HG03135 (cell line): ENCODE measurements at regions not wholly inside any gene's neighbourhood (a gene's known extent, or its start where the extent isn't known, plus 50 kb on each side); places are given as distances from the start of the nearest gene placed in this dataset.
"Not testable (repeated sequence)": the region's sequence is repeated elsewhere in the genome, so short reads cannot be mapped to it uniquely, and the experiment has no call there.

Experiments used
- ATAC-seq: cut with Tn5 transposase; IDR thresholded peaks from one replicate; pipeline ENCODE4 v1.9.1; 2021; ENCODE audit warnings: mild to moderate bottlenecking, moderate library complexity; ENCODE audit not compliant: unreplicated experiment

GRCh38 chr2:90029080-90029428, 1337.6 kb downstream of the RPIA start:
- not testable (repeated sequence) for ATAC-seq

GRCh38 chr2:90032269-90032668, 1340.8 kb downstream of the RPIA start:
- ATAC-seq = not testable (repeated sequence)

- ATAC-seq = not testable (repeated sequence)
Measured at GRCh38 chr2:90036335-90036734, 1344.9 kb downstream of the RPIA start.

GRCh38 chr2:90039093-90039492, 1347.6 kb downstream of the RPIA start:
- ATAC-seq = not testable (repeated sequence)

GRCh38 chr2:90047776-90048175, 1356.3 kb downstream of the RPIA start:
- ATAC-seq = not testable (repeated sequence)

- ATAC-seq = not testable (repeated sequence)
Measured at GRCh38 chr2:90052113-90052631, 1360.7 kb downstream of the RPIA start.

- ATAC-seq = no peak
Measured at GRCh38 chr2:90069290-90069894, 1377.9 kb downstream of the RPIA start.

- ATAC-seq = no peak
Measured at GRCh38 chr2:90076311-90076710, 1384.8 kb downstream of the RPIA start.

GRCh38 chr2:90077948-90078347, 1386.5 kb downstream of the RPIA start:
- no peak for ATAC-seq

GRCh38 chr2:90079374-90079773, 1387.9 kb downstream of the RPIA start:
- ATAC-seq = no peak

GRCh38 chr2:90087792-90088191, 1396.3 kb downstream of the RPIA start:
- ATAC-seq = not testable (repeated sequence)

- not testable (repeated sequence) for ATAC-seq
Measured at GRCh38 chr2:90093571-90094270, 1402.2 kb downstream of the RPIA start.

- ATAC-seq = not testable (repeated sequence)
Measured at GRCh38 chr2:90097617-90098016, 1406.1 kb downstream of the RPIA start.

- not testable (repeated sequence) for ATAC-seq
Measured at GRCh38 chr2:90105142-90105541, 1413.7 kb downstream of the RPIA start.

GRCh38 chr2:90123409-90123808, 1431.9 kb downstream of the RPIA start:
- not testable (repeated sequence) for ATAC-seq

GRCh38 chr2:90139046-90139445, 1447.6 kb downstream of the RPIA start:
- ATAC-seq = not testable (repeated sequence)

GRCh38 chr2:90141558-90141957, 1450.1 kb downstream of the RPIA start:
- not testable (repeated sequence) for ATAC-seq

GRCh38 chr2:90151805-90152204, 1460.3 kb downstream of the RPIA start:
- ATAC-seq = not testable (repeated sequence)

GRCh38 chr2:90170978-90171377, 1479.5 kb downstream of the RPIA start:
- ATAC-seq = not testable (repeated sequence)

GRCh38 chr2:90173081-90173480, 1481.6 kb downstream of the RPIA start:
- not testable (repeated sequence) for ATAC-seq

GRCh38 chr2:90179591-90179990, 1488.1 kb downstream of the RPIA start:
- not testable (repeated sequence) for ATAC-seq

GRCh38 chr2:90207454-90208058, 1516.1 kb downstream of the RPIA start:
- ATAC-seq = no peak
